ENCODE measurements at regions not wholly inside any gene's neighbourhood (a gene's known extent, or its start where the extent isn't known, plus 50 kb on each side); places are given as distances from the start of the nearest gene placed in this dataset.

GRCh38 chr11:15716550-15716949 lies 601.8 kb downstream of the INSC start (continued):
- TF ChIP-seq ZXDC (CRISPR knock-in tag; IDR thresholded peaks at IDR 0.05) (no peak), GFI1 (CRISPR knock-in tag; IDR thresholded peaks at IDR 0.05; ENCODE audit: borderline replicate concordance) (no peak)

GRCh38 chr11:15720460-15720859 lies 605.7 kb downstream of the INSC start:
- Histone ChIP-seq H3K4me1 (ENCODE audit: insufficient read depth, low read length) (no peaks in the 10 kb centered on the region), H3K27ac (ENCODE audit: extremely low read length, insufficient read depth, low read length) (no peak overlapping the region), H4K20me1 (ENCODE audit: insufficient read depth, low read length) (no peaks in the 10 kb centered on the region), H3K9me3 (ENCODE audit: low read length) (no peaks in the 10 kb centered on the region), H3K36me3 (replicated peaks in 1 of 2; ENCODE audit: control insufficient read depth in 1 of 2, insufficient read depth in 2 of 2, low read length in 2 of 2) (no peaks in the 10 kb centered on the region), H3K79me2 (ENCODE audit: insufficient read depth, low read length) (no peaks in the 10 kb centered on the region), H3K27me3 (ENCODE audit: control insufficient read depth in 1 of 2, insufficient read depth in 2 of 2, low read length in 2 of 2) (no peaks in the 10 kb centered on the region), H3K4me2 (ENCODE audit: low read depth, low read length) (no peak overlapping the region), H3K4me3 (replicated peaks in 1 of 3; ENCODE audit: insufficient read depth in 1 of 3, low read depth in 2 of 3, low read length in 3 of 3) (no peak overlapping the region), H2AFZ (ENCODE audit: low read length) (no peak overlapping the region), H3K9ac (ENCODE audit: insufficient read depth, low read depth, low read length) (no peak overlapping the region)
- FAIRE-seq, result no peak
- no peak for DNase-seq (ENCODE audit: low spot score)
- 55% methylated on average over 3 of the region's 5 CpGs for WGBS (ENCODE audit: low lambda C conversion rate)
- TF ChIP-seq SP140L (CRISPR knock-in tag; IDR thresholded peaks at IDR 0.05; ENCODE audit: borderline replicate concordance) (no peak), EEA1 (CRISPR knock-in tag; IDR thresholded peaks at IDR 0.05; ENCODE audit: borderline replicate concordance) (no peak), ONECUT2 (CRISPR knock-in tag; IDR thresholded peaks at IDR 0.05) (no peak), MTA3 (CRISPR knock-in tag; IDR thresholded peaks at IDR 0.05) (no peak), ZNF343 (CRISPR knock-in tag; IDR thresholded peaks at IDR 0.05) (no peak), KLF16 (CRISPR knock-in tag; IDR thresholded peaks at IDR 0.05) (no peak), ZNF224 (CRISPR knock-in tag; IDR thresholded peaks at IDR 0.05) (no peak), SALL1 (CRISPR knock-in tag; IDR thresholded peaks at IDR 0.05) (no peak), KLF9 (CRISPR knock-in tag; IDR thresholded peaks at IDR 0.05; ENCODE audit: low read depth) (no peak), ZNF639 (CRISPR knock-in tag; conservative IDR thresholded peaks at IDR 0.05) (no peak), ZMAT3 (CRISPR knock-in tag; conservative IDR thresholded peaks at IDR 0.05) (no peak), ZNF782 (CRISPR knock-in tag; IDR thresholded peaks at IDR 0.05; ENCODE audit: borderline replicate concordance) (no peak), ZNF275 (CRISPR knock-in tag; IDR thresholded peaks at IDR 0.05; ENCODE audit: borderline replicate concordance) (no peak)
- in situ Hi-C loops (cut with HindIII; ENCODE audit: extremely low pct_ligation_motif_present, low pct_unique_long_range_greater_than_20kb), result no loop called here
- POLR2A ChIA-PET, result no interaction called here
- ATAC-seq, result no peak
- intact Hi-C loops (cut with micrococcal nuclease; ENCODE audit: unreplicated experiment), result no loop called here
- no TSS peak for BruUV-seq (replicated peaks)
- CTCF ChIA-PET (ENCODE audit: low intra/inter-chr PET ratio, low total read pairs), result no interaction called here
